Suprapubic skin (tissue), 4 donors: ENCODE measurements at regions not wholly inside any gene's neighbourhood (a gene's known extent, or its start where the extent isn't known, plus 50 kb on each side); places are given as distances from the start of the nearest gene placed in this dataset.

Source experiments
- CTCF ChIP-seq, 2 donors: fragments of 200-600 bp in 1 of 2; fragments of 450-650 bp in 1 of 2; sonication (generic) in 1 of 2; IDR thresholded peaks; one replicate each; pipeline ENCODE4 v1.5.1; 2016 to 2019; ENCODE audit warnings: antibody characterized with exemption in 2 of 2, mild to moderate bottlenecking in 1 of 2, moderate library complexity in 1 of 2
- EP300 ChIP-seq: sonication (generic); formaldehyde crosslinking; IDR thresholded peaks from one replicate; pipeline ENCODE4 v1.6.1; 2017; ENCODE audit warnings: antibody characterized with exemption
- POLR2A ChIP-seq, 2 donors: fragments of 450-650 bp; IDR thresholded peaks; one replicate each; pipeline ENCODE4 v1.6.1; 2017; ENCODE audit warnings: antibody characterized with exemption in 2 of 2, mild to moderate bottlenecking in 2 of 2, moderate library complexity in 2 of 2
- POLR2AphosphoS5 ChIP-seq, 3 donors: sonication (generic); formaldehyde crosslinking; IDR thresholded peaks; one replicate each; pipeline ENCODE4 v1.6.1; 2017; ENCODE audit warnings: antibody characterized with exemption in 3 of 3

GRCh38 chr5:69019668-69020375 lies 74.0 kb upstream of the SLC30A5 start:
- TF ChIP-seq POLR2A (IDR thresholded peaks at IDR 0.05): no peak
- TF ChIP-seq CTCF (IDR thresholded peaks at IDR 0.05): no peak
- no peak for TF ChIP-seq EP300
- no peak for TF ChIP-seq POLR2AphosphoS5 (IDR thresholded peaks at IDR 0.05)
